Common myeloid progenitor, CD34-positive (primary cell): ENCODE measurements at regions not wholly inside any gene's neighbourhood (a gene's known extent, or its start where the extent isn't known, plus 50 kb on each side); places are given as distances from the start of the nearest gene placed in this dataset.

Experiments
- CTCF ChIA-PET: fragments of 350-600 bp; sonication (Branson Sonifier 250); formaldehyde crosslinking; loops from one replicate; lab custom pipeline; 2021; ENCODE audit warnings: antibody characterized with exemption; lab: Charles Lee
- POLR2A ChIA-PET: fragments of 350-600 bp; sonication (Branson Sonifier 250); formaldehyde crosslinking; loops from one replicate; lab custom pipeline; 2021; ENCODE audit warnings: antibody characterized with exemption; lab: Charles Lee
- DNase-seq, 3 donors: peaks; one replicate each; pipeline versions ENCODE4 v3.0.0 to v3.0.0-alpha.2; 2013
- H3K27ac ChIP-seq, 2 experiments: 1 replicate in 1 of 2; 2 replicates in 1 of 2; pipeline ENCODE4 v1.7.0; 2013; ENCODE audit warnings: inconsistent platforms in 2 of 2, low read length in 2 of 2, mild to moderate bottlenecking in 2 of 2, low read depth in 1 of 2, moderate library complexity in 1 of 2; ENCODE audit not compliant: severe bottlenecking in 2 of 2, insufficient read depth in 1 of 2, poor library complexity in 1 of 2
- H3K27me3 ChIP-seq, 5 experiments: replicated peaks in 2 of 5; 1 replicate in 3 of 5; 2 replicates in 2 of 5; pipeline versions ENCODE4 v1.6.1 to v1.7.0; 2013; ENCODE audit warnings: low read length in 4 of 5, mild to moderate bottlenecking in 2 of 5, moderate library complexity in 2 of 5, inconsistent platforms in 1 of 5; ENCODE audit not compliant: insufficient read depth in 5 of 5, control insufficient read depth in 4 of 5
- H3K36me3 ChIP-seq, 4 experiments: 1 replicate in 2 of 4; 2 replicates in 2 of 4; pipeline versions ENCODE4 v1.6.1 to v1.7.0; 2013; ENCODE audit warnings: low read length in 3 of 4, control low read depth in 1 of 4, mild to moderate bottlenecking in 1 of 4; ENCODE audit not compliant: control insufficient read depth in 4 of 4, insufficient read depth in 4 of 4
- H3K4me1 ChIP-seq, 4 experiments: 1 replicate in 3 of 4; 2 replicates in 1 of 4; pipeline versions ENCODE4 v1.6.1 to v1.7.1; 2013; ENCODE audit warnings: low read length in 3 of 4, mild to moderate bottlenecking in 3 of 4, control low read depth in 1 of 4, inconsistent platforms in 1 of 4, moderate library complexity in 1 of 4; ENCODE audit not compliant: control insufficient read depth in 4 of 4, insufficient read depth in 4 of 4; ENCODE audit errors: control extremely low read depth in 1 of 4
- H3K4me3 ChIP-seq, 7 experiments: 1 replicate in 4 of 7; 2 replicates in 3 of 7; pipeline versions ENCODE4 v1.5.1 to v1.7.0; 2013; ENCODE audit warnings: mild to moderate bottlenecking in 7 of 7, low read length in 6 of 7, moderate library complexity in 6 of 7, inconsistent platforms in 2 of 7, low read depth in 2 of 7, control low read depth in 1 of 7; ENCODE audit not compliant: insufficient read depth in 4 of 7, control insufficient read depth in 1 of 7; ENCODE audit errors: extremely low read depth in 1 of 7
- H3K9me3 ChIP-seq, 5 experiments: 1 replicate in 4 of 5; 2 replicates in 1 of 5; pipeline versions ENCODE4 v1.6.1 to v1.7.1; 2013; ENCODE audit warnings: low read length in 4 of 5, mild to moderate bottlenecking in 2 of 5, inconsistent platforms in 1 of 5, low read depth in 1 of 5, moderate library complexity in 1 of 5; ENCODE audit not compliant: control insufficient read depth in 4 of 5, insufficient read depth in 2 of 5; ENCODE audit errors: control extremely low read depth in 1 of 5
- WGBS: methylation state at CpG from one replicate; pipeline ENCODE4 v1.1.5; 2013; ENCODE audit not compliant: insufficient coverage; 5-methylcytosine and 5-hydroxymethylcytosine counted together

- H3K4me1 ChIP-seq, result no peaks in the 10 kb centered on the region
- H3K27ac ChIP-seq, result no peak overlapping the region
- no peak overlapping the region for H3K4me3 ChIP-seq
- H3K9me3 ChIP-seq, result no peaks in the 10 kb centered on the region
- POLR2A ChIA-PET, result no interaction called here
- CTCF ChIA-PET, result interaction anchor here (0.6 kb wide), 1 partner anchor 29 kb away, joined by 3 read pairs; no protein-coding TSS in a partner anchor
- H3K27me3 ChIP-seq, result no peaks in the 10 kb centered on the region
- DNase-seq, result no peak
- H3K36me3 ChIP-seq, result no peaks in the 10 kb centered on the region
These were observed 180.4 kb upstream of the ITGA1 start for GRCh38 chr5:52607227-52607824.

GRCh38 chr5:52620315-52620714 lies 167.4 kb upstream of the ITGA1 start:
- DNase-seq, result no peak
- Histone ChIP-seq H3K27ac (no peak overlapping the region), H3K4me1 (no peaks in the 10 kb centered on the region), H3K9me3 (no peaks in the 10 kb centered on the region), H3K36me3 (no peaks in the 10 kb centered on the region), H3K27me3 (no peaks in the 10 kb centered on the region), H3K4me3 (no peak overlapping the region)
- WGBS, result 86% methylated on average over 1 of the region's 3 CpGs
- POLR2A ChIA-PET, result no interaction called here
- CTCF ChIA-PET, result no interaction called here

- no peak for DNase-seq
- ChIA-PET CTCF (no interaction called here), POLR2A (no interaction called here)
- Histone ChIP-seq H3K27me3 (no peaks in the 10 kb centered on the region), H3K9me3 (no peaks in the 10 kb centered on the region), H3K4me1 (no peaks in the 10 kb centered on the region), H3K27ac (no peak overlapping the region), H3K4me3 (no peak overlapping the region), H3K36me3 (no peaks in the 10 kb centered on the region)
- 50% methylated on average over 2 of the region's 4 CpGs for WGBS
These were observed 164.4 kb upstream of the ITGA1 start for GRCh38 chr5:52623291-52623690.

GRCh38 chr5:52624291-52624690 lies 163.4 kb upstream of the ITGA1 start:
- Histone ChIP-seq H3K27me3 (no peaks in the 10 kb centered on the region), H3K27ac (no peak overlapping the region), H3K4me3 (no peak overlapping the region), H3K9me3 (no peaks in the 10 kb centered on the region), H3K36me3 (no peaks in the 10 kb centered on the region), H3K4me1 (no peaks in the 10 kb centered on the region)
- ChIA-PET POLR2A (no interaction called here), CTCF (no interaction called here)
- 94% methylated on average over 2 of the region's 3 CpGs for WGBS
- no peak for DNase-seq

GRCh38 chr5:52626312-52626711 lies 161.4 kb upstream of the ITGA1 start:
- Histone ChIP-seq H3K27ac (no peak overlapping the region), H3K27me3 (no peaks in the 10 kb centered on the region), H3K4me1 (no peaks in the 10 kb centered on the region), H3K4me3 (no peak overlapping the region), H3K9me3 (no peaks in the 10 kb centered on the region), H3K36me3 (no peaks in the 10 kb centered on the region)
- no CpG with 5 or more reads among the region's 3 CpGs for WGBS
- ChIA-PET POLR2A (no interaction called here), CTCF (no interaction called here)
- no peak for DNase-seq

- DNase-seq, result no peak
- ChIA-PET POLR2A (no interaction called here), CTCF (no interaction called here)
- Histone ChIP-seq H3K36me3 (no peaks in the 10 kb centered on the region), H3K9me3 (no peaks in the 10 kb centered on the region), H3K4me1 (no peaks in the 10 kb centered on the region), H3K4me3 (no peak overlapping the region), H3K27ac (no peak overlapping the region), H3K27me3 (no peaks in the 10 kb centered on the region)
- WGBS, result 88% methylated on average over 1 of the region's 1 CpG
These were observed 160.0 kb upstream of the ITGA1 start for GRCh38 chr5:52627740-52628139.

GRCh38 chr5:52632281-52632680 lies 155.4 kb upstream of the ITGA1 start:
- no peaks in the 10 kb centered on the region for H3K9me3 ChIP-seq
- no peaks in the 10 kb centered on the region for H3K36me3 ChIP-seq
- no peak overlapping the region for H3K27ac ChIP-seq
- DNase-seq, result no peak
- no peaks in the 10 kb centered on the region for H3K4me1 ChIP-seq
- WGBS, result no CpG with 5 or more reads among the region's 1 CpG
- ChIA-PET CTCF (no interaction called here), POLR2A (no interaction called here)
- H3K27me3 ChIP-seq, result no peaks in the 10 kb centered on the region
- no peak overlapping the region for H3K4me3 ChIP-seq
